Parathyroid adenoma (tissue), 2 donors: ENCODE measurements at regions not wholly inside any gene's neighbourhood (a gene's known extent, or its start where the extent isn't known, plus 50 kb on each side); places are given as distances from the start of the nearest gene placed in this dataset.
A peak's percentile ranks its signal among the peaks of the same experiment; 100 is the strongest.

ENCODE experiments used
- H2AFZ ChIP-seq: fragments of 300-600 bp; sonication (generic); one replicate; pipeline ENCODE4 v1.7.0; 2017; ENCODE audit warnings: antibody characterized with exemption, mild to moderate bottlenecking
- H3K27ac ChIP-seq: fragments of 300-600 bp; sonication (generic); one replicate; pipeline ENCODE4 v1.7.0; 2017
- H3K27me3 ChIP-seq: fragments of 300-600 bp; sonication (generic); one replicate; pipeline ENCODE4 v1.7.0; 2017; ENCODE audit warnings: low read length; ENCODE audit not compliant: control insufficient read depth, insufficient read depth
- H3K36me3 ChIP-seq: fragments of 300-600 bp; sonication (generic); one replicate; pipeline ENCODE4 v1.7.0; 2017; ENCODE audit warnings: low read length; ENCODE audit not compliant: control insufficient read depth, insufficient read depth
- H3K4me1 ChIP-seq: fragments of 300-600 bp; sonication (generic); one replicate; pipeline ENCODE4 v1.7.0; 2017; ENCODE audit warnings: control low read depth
- H3K4me2 ChIP-seq: fragments of 300-600 bp; sonication (generic); one replicate; pipeline ENCODE4 v1.7.0; 2017; ENCODE audit warnings: low read length
- H3K4me3 ChIP-seq: fragments of 300-600 bp; sonication (generic); one replicate; pipeline ENCODE4 v1.7.0; 2017; ENCODE audit warnings: low read depth, low read length
- H3K79me2 ChIP-seq: fragments of 300-600 bp; sonication (generic); one replicate; pipeline ENCODE4 v1.7.0; 2017; ENCODE audit warnings: control low read depth
- H3K9ac ChIP-seq: fragments of 300-600 bp; sonication (generic); one replicate; pipeline ENCODE4 v1.7.0; 2017; ENCODE audit warnings: mild to moderate bottlenecking
- H3K9me3 ChIP-seq: fragments of 300-600 bp; sonication (generic); one replicate; pipeline ENCODE4 v1.7.0; 2017; ENCODE audit warnings: low read length; ENCODE audit not compliant: control insufficient read depth
- CTCF ChIP-seq: fragments of 300-600 bp; sonication (generic); IDR thresholded peaks from one replicate; pipeline ENCODE4 v1.7.0; 2017; ENCODE audit warnings: antibody characterized with exemption, mild to moderate bottlenecking
- donor health status: primary hyperparathyroidism.

- Histone ChIP-seq H3K36me3 (no peaks in the 10 kb centered on the region), H3K27me3 (no peaks in the 10 kb centered on the region), H3K27ac (no peak overlapping the region), H3K9ac (no peak overlapping the region), H3K9me3 (no peaks in the 10 kb centered on the region), H3K4me3 (no peak overlapping the region), H3K79me2 (no peaks in the 10 kb centered on the region), H3K4me2 (no peak overlapping the region), H2AFZ (peak overlapping the region; percentile 26), H3K4me1 (no peaks in the 10 kb centered on the region)
- TF ChIP-seq CTCF: no peak
Observed at GRCh38 chr20:11766961-11767360, 150.7 kb upstream of the BTBD3 start.

- H2AFZ ChIP-seq: no peak overlapping the region
- no peaks in the 10 kb centered on the region for H3K4me1 ChIP-seq
- H3K4me3 ChIP-seq: no peak overlapping the region
- H3K9ac ChIP-seq: no peak overlapping the region
- no peaks in the 10 kb centered on the region for H3K36me3 ChIP-seq
- no peak overlapping the region for H3K4me2 ChIP-seq
- TF ChIP-seq CTCF: no peak
- H3K27me3 ChIP-seq: no peaks in the 10 kb centered on the region
- no peaks in the 10 kb centered on the region for H3K79me2 ChIP-seq
- no peak overlapping the region for H3K27ac ChIP-seq
- no peaks in the 10 kb centered on the region for H3K9me3 ChIP-seq
Observed at GRCh38 chr20:11769825-11770224, 147.9 kb upstream of the BTBD3 start.

GRCh38 chr20:11772226-11772730 is 145.4 kb upstream of the BTBD3 start:
- Histone ChIP-seq H3K27ac (no peak overlapping the region), H3K27me3 (no peaks in the 10 kb centered on the region), H3K9me3 (no peaks in the 10 kb centered on the region), H3K4me1 (no peaks in the 10 kb centered on the region), H3K4me3 (no peak overlapping the region), H2AFZ (no peak overlapping the region), H3K4me2 (no peak overlapping the region), H3K79me2 (no peaks in the 10 kb centered on the region), H3K36me3 (no peaks in the 10 kb centered on the region), H3K9ac (no peak overlapping the region)
- no peak for TF ChIP-seq CTCF

GRCh38 chr20:11776687-11777086 is 141.0 kb upstream of the BTBD3 start:
- Histone ChIP-seq H3K79me2 (no peaks in the 10 kb centered on the region), H3K36me3 (no peaks in the 10 kb centered on the region), H3K4me3 (no peak overlapping the region), H3K9me3 (no peaks in the 10 kb centered on the region), H3K4me2 (no peak overlapping the region), H3K4me1 (no peaks in the 10 kb centered on the region), H3K9ac (no peak overlapping the region), H2AFZ (no peak overlapping the region), H3K27me3 (no peaks in the 10 kb centered on the region), H3K27ac (no peak overlapping the region)
- no peak for TF ChIP-seq CTCF

- no peaks in the 10 kb centered on the region for H3K79me2 ChIP-seq
- no peaks in the 10 kb centered on the region for H3K9me3 ChIP-seq
- H2AFZ ChIP-seq: no peak overlapping the region
- no peak overlapping the region for H3K27ac ChIP-seq
- no peaks in the 10 kb centered on the region for H3K4me1 ChIP-seq
- no peak overlapping the region for H3K4me2 ChIP-seq
- TF ChIP-seq CTCF: no peak
- H3K36me3 ChIP-seq: no peaks in the 10 kb centered on the region
- no peaks in the 10 kb centered on the region for H3K27me3 ChIP-seq
- H3K4me3 ChIP-seq: no peak overlapping the region
- no peak overlapping the region for H3K9ac ChIP-seq
Observed at GRCh38 chr20:11777387-11778205, 140.1 kb upstream of the BTBD3 start.
